Lung (tissue), 11 donors: ENCODE measurements at regions not wholly inside any gene's neighbourhood (a gene's known extent, or its start where the extent isn't known, plus 50 kb on each side); places are given as distances from the start of the nearest gene placed in this dataset.

Source experiments
- ATAC-seq: fragments of 200-7000 bp; cut with Tn5 transposase; one replicate; pipeline ENCODE4 v1.9.1; 2020; ENCODE audit warnings: moderate number of reproducible peaks; ENCODE audit not compliant: insufficient read depth, low FRiP score
- DNase-seq, 3 donors: peaks; one replicate each; pipeline ENCODE4 v3.0.0-alpha.2; 2013 to 2017
- H3K27ac ChIP-seq, 2 donors: one replicate each; pipeline ENCODE4 v1.5.1; 2013; ENCODE audit warnings: mild to moderate bottlenecking in 2 of 2, moderate library complexity in 2 of 2, control low read depth in 1 of 2, inconsistent platforms in 1 of 2, low read depth in 1 of 2, low read length in 1 of 2
- H3K27me3 ChIP-seq, 3 donors: one replicate each; pipeline ENCODE4 v1.5.1; 2013; ENCODE audit warnings: low read length in 2 of 3; ENCODE audit not compliant: control insufficient read depth in 3 of 3, insufficient read depth in 3 of 3
- H3K36me3 ChIP-seq, 4 donors: one replicate each; pipeline ENCODE4 v1.5.1; 2013; ENCODE audit warnings: low read length in 4 of 4, mild to moderate bottlenecking in 1 of 4, moderate library complexity in 1 of 4; ENCODE audit not compliant: control insufficient read depth in 4 of 4, insufficient read depth in 4 of 4
- H3K4me1 ChIP-seq, 5 donors: one replicate each; pipeline ENCODE4 v1.5.1; 2013; ENCODE audit warnings: low read length in 5 of 5, mild to moderate bottlenecking in 2 of 5, moderate library complexity in 1 of 5; ENCODE audit not compliant: control insufficient read depth in 5 of 5, insufficient read depth in 5 of 5
- H3K4me3 ChIP-seq: one replicate; pipeline ENCODE4 v1.5.1; 2013; ENCODE audit warnings: mild to moderate bottlenecking, control low read depth, moderate library complexity
- H3K9ac ChIP-seq, 2 donors: one replicate each; pipeline ENCODE4 v1.5.1; 2013; ENCODE audit warnings: low read length in 2 of 2, control low read depth in 1 of 2; ENCODE audit not compliant: insufficient read depth in 1 of 2
- H3K9me3 ChIP-seq, 4 donors: one replicate each; pipeline ENCODE4 v1.5.1; 2013; ENCODE audit warnings: low read length in 3 of 4, mild to moderate bottlenecking in 1 of 4, moderate library complexity in 1 of 4; ENCODE audit not compliant: control insufficient read depth in 4 of 4, insufficient read depth in 3 of 4
- WGBS, 2 donors: extraction: QIAGEN DNeasy Blood & Tissue Kit; methylation state at CpG; one replicate each; pipeline ENCODE4 v1.1.7; 2013; 5-methylcytosine and 5-hydroxymethylcytosine counted together
- TF ChIP-seq, protein P1 (sequence below): IDR thresholded peaks from 2 replicates; pipeline ENCODE4 v1.5.1; 2012; ENCODE audit warnings: mild to moderate bottlenecking; ENCODE audit errors: control extremely low read depth, extremely low read depth
- donor health status: control.
- donor health status: control.
- donor health status: Bipolar disorder and iron deficiency.
- donor health status: healthy.
- donor health status: DM: yes; HTN: yes; CAD: no.

DNA sequence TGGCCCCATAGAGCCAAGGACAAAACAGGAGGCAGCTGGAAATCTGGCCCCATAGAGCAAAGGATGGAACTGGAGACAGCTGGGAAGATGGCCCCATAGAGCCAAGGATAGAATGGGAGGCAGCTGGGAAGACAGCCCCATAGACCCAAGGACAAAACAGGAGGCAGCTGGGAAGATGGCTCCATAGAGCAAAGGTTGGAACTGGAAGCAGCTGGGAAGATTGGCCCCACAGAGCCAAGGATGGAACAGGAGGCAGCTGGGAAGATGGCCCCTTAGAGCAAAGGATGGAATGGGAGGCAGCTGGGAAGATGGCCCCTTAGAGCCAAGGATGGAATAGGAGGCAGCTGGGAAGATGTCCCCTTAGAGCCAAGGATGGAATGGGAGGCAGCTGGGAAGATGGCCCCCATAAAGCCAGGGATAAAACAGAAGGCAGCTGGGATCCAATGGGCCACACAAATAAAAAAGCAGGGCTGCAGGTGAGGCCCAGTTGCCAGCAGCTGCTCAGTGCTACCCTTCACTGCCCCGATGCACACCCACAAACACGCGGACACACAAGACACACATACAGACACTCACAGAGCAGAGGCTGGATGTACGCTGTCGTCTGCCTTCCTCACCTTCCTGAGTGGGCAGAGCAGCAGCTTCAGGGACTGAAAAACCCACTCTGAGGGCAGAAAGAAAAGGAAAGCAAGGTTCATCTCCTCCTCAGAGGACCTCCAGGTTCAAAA is 505.4 kb upstream of the MYT1L start:
- Histone ChIP-seq H3K4me1 (no peaks in the 10 kb centered on the region), H3K9ac (no peak overlapping the region), H3K36me3 (no peaks in the 10 kb centered on the region), H3K9me3 (peaks cover 0 to 5% (median 0%) of the 10 kb centered on the region in 4 donors), H3K4me3 (no peak overlapping the region), H3K27me3 (no peaks in the 10 kb centered on the region), H3K27ac (no peak overlapping the region)
- TF ChIP-seq, protein P1, sequence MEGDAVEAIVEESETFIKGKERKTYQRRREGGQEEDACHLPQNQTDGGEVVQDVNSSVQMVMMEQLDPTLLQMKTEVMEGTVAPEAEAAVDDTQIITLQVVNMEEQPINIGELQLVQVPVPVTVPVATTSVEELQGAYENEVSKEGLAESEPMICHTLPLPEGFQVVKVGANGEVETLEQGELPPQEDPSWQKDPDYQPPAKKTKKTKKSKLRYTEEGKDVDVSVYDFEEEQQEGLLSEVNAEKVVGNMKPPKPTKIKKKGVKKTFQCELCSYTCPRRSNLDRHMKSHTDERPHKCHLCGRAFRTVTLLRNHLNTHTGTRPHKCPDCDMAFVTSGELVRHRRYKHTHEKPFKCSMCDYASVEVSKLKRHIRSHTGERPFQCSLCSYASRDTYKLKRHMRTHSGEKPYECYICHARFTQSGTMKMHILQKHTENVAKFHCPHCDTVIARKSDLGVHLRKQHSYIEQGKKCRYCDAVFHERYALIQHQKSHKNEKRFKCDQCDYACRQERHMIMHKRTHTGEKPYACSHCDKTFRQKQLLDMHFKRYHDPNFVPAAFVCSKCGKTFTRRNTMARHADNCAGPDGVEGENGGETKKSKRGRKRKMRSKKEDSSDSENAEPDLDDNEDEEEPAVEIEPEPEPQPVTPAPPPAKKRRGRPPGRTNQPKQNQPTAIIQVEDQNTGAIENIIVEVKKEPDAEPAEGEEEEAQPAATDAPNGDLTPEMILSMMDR: no peak
- WGBS, 2 donors: 71 to 92% methylated on average over 5 of the region's 5 CpGs
- no peak for DNase-seq
- ATAC-seq: no peak

DNA sequence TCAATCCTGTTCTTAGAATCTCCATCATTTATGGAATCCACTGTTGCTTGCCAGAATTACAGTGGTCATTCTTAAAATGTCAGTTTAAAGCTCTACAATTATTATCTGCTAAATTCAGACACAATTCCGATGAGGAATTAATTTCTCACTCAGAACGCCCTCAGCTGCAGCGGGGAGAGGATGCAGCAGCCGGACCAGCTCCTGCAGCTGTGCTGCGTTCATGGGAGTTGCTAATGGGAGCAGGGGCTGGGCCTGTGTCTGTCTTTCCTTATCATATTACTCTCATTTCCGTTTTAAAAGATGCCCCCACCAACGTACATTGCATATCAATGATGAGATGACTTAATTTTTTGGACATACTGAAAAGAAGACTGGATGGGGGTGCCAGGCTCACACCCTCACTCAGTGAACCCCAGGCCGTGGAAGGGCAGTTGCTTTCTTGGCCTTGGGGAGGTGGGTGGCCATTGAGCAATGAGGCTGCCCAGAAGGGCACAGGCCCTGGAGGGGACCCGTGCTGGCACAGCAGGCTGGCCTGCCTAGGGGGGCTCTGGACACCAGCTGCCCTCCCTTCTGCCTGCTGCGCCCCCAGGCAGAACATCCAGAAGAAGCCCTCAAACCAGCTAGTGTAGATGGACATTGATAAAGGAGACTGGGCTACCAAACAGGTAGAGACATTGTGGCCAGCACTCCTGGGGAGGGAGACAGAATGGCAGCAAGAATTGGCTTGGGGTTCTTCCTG is 503.6 kb upstream of the MYT1L start:
- TF ChIP-seq, protein P1: no peak
- WGBS, 2 donors: 77 to 86% methylated on average over 10 of the region's 10 CpGs
- no peak for ATAC-seq
- Histone ChIP-seq H3K9ac (no peak overlapping the region), H3K27ac (no peak overlapping the region), H3K27me3 (no peaks in the 10 kb centered on the region), H3K4me3 (no peak overlapping the region), H3K9me3 (peaks cover 0 to 7% (median 0%) of the 10 kb centered on the region in 4 donors), H3K4me1 (no peaks in the 10 kb centered on the region), H3K36me3 (no peaks in the 10 kb centered on the region)
- no peak for DNase-seq

DNA sequence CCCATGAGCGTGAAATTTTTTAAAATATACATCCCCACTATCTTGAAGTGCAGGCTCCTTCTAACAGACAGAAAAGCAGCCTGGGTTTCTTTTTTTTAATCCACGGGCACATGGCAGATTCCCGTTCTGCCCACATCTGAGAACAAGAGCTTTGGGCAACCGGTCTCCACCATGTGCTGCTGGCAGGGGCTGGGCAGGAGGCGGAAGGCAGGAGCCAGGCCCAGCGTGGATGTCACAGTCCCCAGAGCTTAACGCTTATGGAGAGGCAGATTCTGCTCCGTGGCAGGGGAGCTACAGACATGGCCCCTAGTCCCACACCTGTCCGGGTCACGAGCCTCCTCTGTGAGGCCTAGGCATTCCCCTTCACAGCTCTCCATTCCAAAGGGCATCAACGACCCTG is 503.0 kb upstream of the MYT1L start:
- no peak for ATAC-seq
- DNase-seq: no peak

More for the DNA sequence above, 503.0 kb upstream of the MYT1L start:
- H3K4me1 ChIP-seq: no peaks in the 10 kb centered on the region
- H3K4me3 ChIP-seq: no peak overlapping the region
- H3K36me3 ChIP-seq: no peaks in the 10 kb centered on the region
- WGBS, 2 donors: 84% methylated on average over 11 of the region's 11 CpGs
- H3K27ac ChIP-seq: no peak overlapping the region
- no peaks in the 10 kb centered on the region for H3K27me3 ChIP-seq
- no peak overlapping the region for H3K9ac ChIP-seq
- TF ChIP-seq, protein P1: no peak
- H3K9me3 ChIP-seq: peaks cover 0 to 7% (median 0%) of the 10 kb centered on the region in 4 donors
